ENCODE measurements at regions not wholly inside any gene's neighbourhood (a gene's known extent, or its start where the extent isn't known, plus 50 kb on each side); places are given as distances from the start of the nearest gene placed in this dataset.

- no peak for DNase-seq
Observed at GRCh38 chr1:56394298-56394697, 185.1 kb downstream of the PLPP3 start.

- no peak for DNase-seq
Observed at GRCh38 chr1:56390934-56391731, 188.2 kb downstream of the PLPP3 start.

- DNase-seq, result no peak
Observed at GRCh38 chr1:56390232-56390867, 189.0 kb downstream of the PLPP3 start.

GRCh38 chr1:56389813-56390212 is 189.6 kb downstream of the PLPP3 start:
- no peak for DNase-seq

GRCh38 chr1:56387071-56387740 is 192.2 kb downstream of the PLPP3 start:
- DNase-seq, result no peak

- no peak for DNase-seq
Observed at GRCh38 chr1:56385314-56385713, 194.0 kb downstream of the PLPP3 start.

GRCh38 chr1:56382929-56383328 is 196.4 kb downstream of the PLPP3 start:
- no peak for DNase-seq

- DNase-seq, result no peak
Observed at GRCh38 chr1:56380531-56380930, 198.8 kb downstream of the PLPP3 start.

GRCh38 chr1:56378341-56379070 is 200.9 kb downstream of the PLPP3 start:
- DNase-seq, result peak in 6 of 56 donors; percentile 2 to 17 (median 11)

GRCh38 chr1:56377431-56377830 is 201.9 kb downstream of the PLPP3 start:
- no peak for DNase-seq

GRCh38 chr1:56376188-56376984 is 203.0 kb downstream of the PLPP3 start:
- peak in 5 of 56 donors; percentile 2 to 21 (median 4) for DNase-seq

- DNase-seq, result no peak
Observed at GRCh38 chr1:56375326-56375804, 204.0 kb downstream of the PLPP3 start.

GRCh38 chr1:56374026-56374974 is 205.1 kb downstream of the PLPP3 start:
- peak in 1 of 56 donors; percentile 11 for DNase-seq

GRCh38 chr1:56370513-56370912 is 208.8 kb downstream of the PLPP3 start:
- DNase-seq, result no peak

GRCh38 chr1:56363007-56363770 is 216.2 kb downstream of the PLPP3 start:
- DNase-seq, result peak in 16 of 56 donors; percentile 7 to 58 (median 24)

- DNase-seq, result no peak
Observed at GRCh38 chr1:56360021-56360420, 219.3 kb downstream of the PLPP3 start.

GRCh38 chr1:56359056-56359455 is 220.3 kb downstream of the PLPP3 start:
- DNase-seq, result no peak

GRCh38 chr1:56357927-56358690 is 221.3 kb downstream of the PLPP3 start:
- DNase-seq, result no peak
